ENCODE measurements at regions not wholly inside any gene's neighbourhood (a gene's known extent, or its start where the extent isn't known, plus 50 kb on each side); places are given as distances from the start of the nearest gene placed in this dataset.

- no peak for TF ChIP-seq CTCF (IDR thresholded peaks at IDR 0.05)
- DNase-seq = no peak
- no peaks in the 10 kb centered on the region for H3K9me3 ChIP-seq
- H3K36me3 ChIP-seq = no peaks in the 10 kb centered on the region
- ATAC-seq = peak in 1 of 8 donors; percentile 36
- intact Hi-C loops (cut with DNase I) = no loop called here
- H3K4me3 ChIP-seq = no peak overlapping the region
- no peaks in the 10 kb centered on the region for H3K27me3 ChIP-seq
- H3K27ac ChIP-seq = peak overlapping the region in 1 of 10 donors; percentile 46
- H3K4me1 ChIP-seq = peaks cover 0 to 45% (median 20%) of the 10 kb centered on the region in 9 donors
- 64 to 68% methylated on average over 8 of the region's 8 CpGs for WGBS, 2 donors
Measured at GRCh38 chr6:137816688-137817618, 50.1 kb upstream of the TNFAIP3 start.

All from heart right ventricle (tissue), 16 donors.